ENCODE measurements at regions not wholly inside any gene's neighbourhood (a gene's known extent, or its start where the extent isn't known, plus 50 kb on each side); places are given as distances from the start of the nearest gene placed in this dataset.
A peak's percentile ranks its signal among the peaks of the same experiment; 100 is the strongest.

- in situ Hi-C loops (cut with HindIII; ENCODE audit: low sequenced_read_pairs), result no loop called here
- DNase-seq (ENCODE audit: low spot score), result peak; percentile 38
Observed at GRCh38 chr1:173414539-173415226, 62.5 kb upstream of the PRDX6 start.

DNA sequence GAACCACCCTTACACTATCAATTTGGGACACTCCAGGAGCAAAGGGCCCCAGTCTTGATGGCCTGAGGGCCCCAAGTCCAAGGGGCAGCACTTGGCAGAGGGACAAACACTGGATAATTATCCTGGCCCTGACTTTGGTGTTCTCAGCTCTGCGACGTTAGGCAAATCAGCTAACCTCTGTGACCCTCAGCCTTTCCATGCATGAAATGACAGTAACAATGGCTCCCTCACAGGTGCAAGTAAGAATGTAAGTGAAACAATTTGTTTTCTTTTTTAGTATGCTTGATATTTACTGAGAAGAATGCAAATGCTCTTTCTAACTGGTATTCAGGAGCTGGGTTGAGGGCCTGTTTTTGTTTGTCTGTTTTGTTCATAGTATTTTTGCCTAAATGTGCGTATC is 61.6 kb upstream of the PRDX6 start:
- DNase-seq (ENCODE audit: low spot score), result no peak
- in situ Hi-C loops (cut with HindIII; ENCODE audit: low sequenced_read_pairs), result no loop called here

DNA sequence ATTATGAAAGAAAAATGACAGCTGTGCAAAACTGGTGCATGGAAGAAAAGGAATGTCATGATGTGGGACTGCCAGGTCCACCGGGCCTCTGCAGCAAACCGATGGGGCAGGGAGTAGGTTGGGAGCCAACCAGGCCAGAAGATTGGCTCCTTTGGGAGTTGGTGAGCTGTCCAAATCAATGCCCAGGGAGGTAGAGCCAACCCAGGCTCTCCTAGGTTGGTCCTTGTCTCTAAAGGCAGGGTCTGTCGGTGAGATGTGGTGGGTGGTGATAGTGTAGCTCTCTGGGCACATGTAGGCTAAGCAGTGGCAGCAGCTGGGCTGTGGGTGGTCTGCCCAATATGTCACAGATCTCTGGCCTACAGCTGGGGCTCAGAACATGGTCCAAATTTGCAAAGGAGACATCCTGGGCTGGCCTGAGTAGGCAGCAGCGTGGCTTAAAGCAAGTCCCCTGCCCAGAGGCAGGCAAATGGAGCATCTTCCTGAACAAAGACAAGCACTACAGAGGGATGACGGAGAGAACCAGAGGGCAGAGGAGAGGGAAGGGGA is 61.2 kb upstream of the PRDX6 start:
- in situ Hi-C loops (cut with HindIII; ENCODE audit: low sequenced_read_pairs), result no loop called here
- no peak for DNase-seq (ENCODE audit: low spot score)

GRCh38 chr1:173417563-173417962 is 59.6 kb upstream of the PRDX6 start:
- in situ Hi-C loops (cut with HindIII; ENCODE audit: low sequenced_read_pairs), result no loop called here
- no peak for DNase-seq (ENCODE audit: low spot score)

GRCh38 chr1:173418107-173418985 is 58.8 kb upstream of the PRDX6 start:
- in situ Hi-C loops (cut with HindIII; ENCODE audit: low sequenced_read_pairs), result no loop called here

DNA sequence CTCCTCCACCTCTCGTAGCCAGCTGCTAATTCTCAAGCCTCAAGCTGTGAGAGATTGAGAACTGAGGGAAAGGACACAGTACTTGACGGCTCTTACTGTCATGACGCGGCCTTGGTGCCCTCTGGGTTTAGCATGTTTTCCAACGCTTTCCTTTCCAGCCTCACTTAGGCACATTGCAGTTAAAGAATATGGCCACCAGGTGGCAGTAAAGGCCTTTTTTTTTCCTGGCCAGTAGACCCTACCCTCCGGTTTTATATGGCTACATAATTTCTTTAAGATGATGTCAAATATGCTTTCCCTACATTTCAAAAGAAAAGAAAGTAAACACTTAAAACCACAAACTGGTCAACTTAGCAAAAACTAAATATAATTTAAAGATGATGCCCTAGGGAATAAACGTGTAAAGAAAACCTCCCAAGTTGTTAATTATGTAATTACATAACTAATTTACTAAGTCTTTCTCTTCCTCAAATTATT is 56.8 kb upstream of the PRDX6 start:
- in situ Hi-C loops (cut with HindIII; ENCODE audit: low sequenced_read_pairs), result no loop called here
- DNase-seq (ENCODE audit: low spot score), result peak; percentile 46

More at GRCh38 chr1:173418107-173418985, 58.8 kb upstream of the PRDX6 start:
- no peak for DNase-seq (ENCODE audit: low spot score)

DNA sequence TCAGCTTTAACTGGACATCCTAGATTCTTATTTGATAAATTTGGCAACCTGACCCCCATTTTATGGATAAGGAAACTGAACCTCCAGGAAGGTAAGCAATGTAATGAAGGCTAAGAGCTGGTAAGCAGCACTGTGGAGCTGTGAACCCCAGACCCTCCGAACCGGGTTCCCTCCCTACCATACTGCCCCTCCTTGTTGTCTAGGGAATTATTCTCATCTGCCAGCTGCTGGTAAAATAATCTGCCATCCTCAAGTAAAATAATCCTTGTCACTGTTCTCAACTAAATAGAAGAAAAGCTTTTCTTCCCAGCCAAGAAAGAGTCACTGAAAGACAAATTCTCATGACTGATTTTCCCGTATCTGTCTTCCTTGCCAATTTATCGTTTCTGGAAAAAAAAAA is 55.8 kb upstream of the PRDX6 start:
- in situ Hi-C loops (cut with HindIII; ENCODE audit: low sequenced_read_pairs), result no loop called here
- DNase-seq (ENCODE audit: low spot score), result no peak

- no peak for DNase-seq (ENCODE audit: low spot score)
- in situ Hi-C loops (cut with HindIII; ENCODE audit: low sequenced_read_pairs), result no loop called here
Observed at GRCh38 chr1:173421789-173422188, 55.3 kb upstream of the PRDX6 start.

- no peak for DNase-seq (ENCODE audit: low spot score)
- in situ Hi-C loops (cut with HindIII; ENCODE audit: low sequenced_read_pairs), result no loop called here
Observed at GRCh38 chr1:173422456-173422976, 54.6 kb upstream of the PRDX6 start.

DNA sequence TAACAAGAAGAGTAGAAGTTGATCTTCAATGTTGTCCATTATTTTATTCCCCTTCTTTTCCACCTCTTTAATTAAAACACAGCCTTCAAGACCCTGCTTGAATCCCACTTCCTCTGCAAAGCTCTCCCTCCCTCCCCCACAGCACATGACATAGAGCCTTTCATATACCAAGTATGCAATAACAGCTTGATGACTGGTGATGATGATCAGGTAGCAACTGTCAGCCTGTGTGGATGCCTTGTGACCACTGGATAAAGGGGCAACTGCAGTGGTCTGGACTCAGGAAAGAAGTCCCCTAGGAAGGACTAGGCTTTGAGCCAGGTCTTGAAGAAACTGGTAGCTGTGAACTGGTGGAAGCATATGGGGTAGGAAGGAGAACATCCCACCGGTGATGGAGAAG is 53.8 kb upstream of the PRDX6 start:
- no peak for DNase-seq (ENCODE audit: low spot score)
- in situ Hi-C loops (cut with HindIII; ENCODE audit: low sequenced_read_pairs), result no loop called here

DNA sequence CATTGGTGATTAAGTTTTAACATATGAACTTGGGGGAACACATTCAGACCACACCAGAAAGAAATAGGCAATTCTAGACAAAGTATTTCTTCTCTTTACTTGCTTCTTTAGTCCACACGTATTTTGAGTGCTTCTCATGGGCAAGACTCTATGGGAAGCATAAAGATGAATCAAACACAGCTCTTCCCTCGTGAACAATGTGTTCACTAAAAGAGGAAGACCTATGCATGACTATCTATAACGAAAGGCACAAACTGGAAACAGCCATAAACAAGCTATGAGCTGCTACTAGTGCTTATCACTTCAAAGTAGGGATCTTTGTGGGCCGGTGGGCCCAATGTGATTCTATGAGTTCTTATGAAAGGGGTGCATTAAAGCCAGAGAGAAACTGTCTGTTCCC is 53.0 kb upstream of the PRDX6 start:
- in situ Hi-C loops (cut with HindIII; ENCODE audit: low sequenced_read_pairs), result no loop called here

DNA sequence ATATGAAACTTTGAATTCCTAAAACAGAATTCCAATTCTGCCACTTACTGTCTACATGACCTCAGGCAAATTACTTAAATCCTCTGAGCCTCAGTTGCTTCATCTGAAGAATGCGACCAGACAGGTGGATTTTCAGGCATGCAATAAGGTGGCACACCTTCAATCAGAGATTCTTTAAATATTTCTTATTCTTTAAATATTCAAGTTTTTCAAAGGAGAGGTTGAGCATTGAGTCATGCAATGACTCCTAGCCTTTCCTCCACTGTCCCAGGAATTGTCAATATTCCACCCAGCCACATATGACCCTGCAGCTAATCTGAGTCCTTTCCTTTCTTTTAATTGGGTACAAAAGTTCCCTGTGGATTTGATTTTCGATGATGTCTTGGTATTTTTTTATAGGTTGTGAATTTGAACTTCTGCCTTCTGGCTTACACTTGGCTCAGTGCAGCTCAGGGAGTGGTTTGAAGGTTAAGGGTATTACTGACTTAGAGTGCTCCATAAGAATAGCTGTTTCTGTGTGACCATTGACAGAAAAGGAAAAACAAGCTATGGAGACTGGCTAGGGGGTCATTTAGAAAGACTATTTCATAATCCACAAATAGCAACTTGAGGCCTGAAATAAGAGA is 52.2 kb upstream of the PRDX6 start:
- in situ Hi-C loops (cut with HindIII; ENCODE audit: low sequenced_read_pairs), result no loop called here

More for the DNA sequence above, 53.0 kb upstream of the PRDX6 start:
- DNase-seq (ENCODE audit: low spot score), result no peak

DNA sequence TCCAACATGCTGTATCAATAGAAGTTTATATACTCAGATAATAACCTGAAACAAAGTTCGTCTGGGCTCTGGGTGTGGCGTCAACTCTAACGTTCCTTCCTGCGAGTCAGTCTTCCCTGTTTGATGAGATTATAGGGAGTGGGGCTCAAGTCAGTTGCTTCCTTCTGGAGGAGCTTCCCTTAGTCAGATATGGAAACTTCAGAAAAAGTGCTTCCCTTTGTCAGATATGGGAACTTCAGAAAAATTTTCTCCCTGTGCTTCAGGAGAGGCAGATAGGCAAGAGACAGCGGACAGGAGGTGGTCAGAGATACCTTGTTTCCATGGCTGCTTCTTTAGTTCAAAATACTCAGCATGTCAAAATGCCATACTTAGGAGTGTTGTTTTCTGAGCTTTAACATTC is 51.1 kb upstream of the PRDX6 start:
- DNase-seq (ENCODE audit: low spot score), result no peak
- in situ Hi-C loops (cut with HindIII; ENCODE audit: low sequenced_read_pairs), result no loop called here

More for the DNA sequence above, 52.2 kb upstream of the PRDX6 start:
- no peak for DNase-seq (ENCODE audit: low spot score)

- DNase-seq (ENCODE audit: low spot score), result no peak
- in situ Hi-C loops (cut with HindIII; ENCODE audit: low sequenced_read_pairs), result no loop called here
Observed at GRCh38 chr1:173427146-173428054, 49.7 kb upstream of the PRDX6 start.
